Occipital lobe (tissue), 1 donor: ENCODE measurements at regions not wholly inside any gene's neighbourhood (a gene's known extent, or its start where the extent isn't known, plus 50 kb on each side); places are given as distances from the start of the nearest gene placed in this dataset.
A peak's percentile ranks its signal among the peaks of the same experiment; 100 is the strongest.

Source experiments
- DNase-seq: peaks from one replicate; lab custom pipeline; 2025; lab: John Stamatoyannopoulos, UW

DNA sequence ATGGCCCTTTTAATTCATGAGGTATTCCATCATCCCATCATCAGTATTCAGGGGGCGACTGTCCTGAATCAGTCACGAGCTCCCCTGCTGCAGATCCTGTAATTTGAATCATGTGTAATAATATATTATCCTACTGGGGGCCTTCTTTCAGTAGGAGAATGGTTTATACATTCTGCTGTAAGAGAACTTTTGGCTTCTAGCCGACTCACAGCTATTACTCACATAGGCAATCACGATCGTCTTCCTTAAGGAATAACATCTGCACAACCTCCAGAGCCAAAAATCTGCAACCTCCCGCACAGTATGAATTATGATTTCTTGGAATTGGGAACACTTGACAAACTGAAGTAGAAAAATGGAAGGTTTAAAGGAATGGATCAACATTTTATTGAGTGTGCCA lies 343.0 kb downstream of the USP25 start:
- peak; percentile 23 for DNase-seq

DNA sequence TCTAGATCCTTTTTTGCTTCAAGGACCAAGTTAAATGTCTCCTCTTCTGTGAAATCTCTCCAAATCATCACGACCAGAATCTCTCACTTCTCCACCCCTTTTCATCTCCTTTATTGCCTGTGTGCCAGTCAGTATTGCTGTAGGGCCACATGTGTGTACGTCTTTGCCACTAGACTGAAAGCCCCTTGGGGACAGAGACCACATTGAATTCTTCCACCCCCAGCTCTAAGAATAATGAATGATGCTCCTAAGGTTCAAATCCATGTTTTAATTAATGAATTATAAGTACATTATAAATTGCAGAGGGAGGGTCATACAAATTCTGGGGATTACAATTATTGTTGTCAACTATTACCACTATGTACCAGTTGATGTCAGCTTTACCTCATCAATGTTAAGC lies 343.8 kb downstream of the USP25 start:
- no peak for DNase-seq

DNA sequence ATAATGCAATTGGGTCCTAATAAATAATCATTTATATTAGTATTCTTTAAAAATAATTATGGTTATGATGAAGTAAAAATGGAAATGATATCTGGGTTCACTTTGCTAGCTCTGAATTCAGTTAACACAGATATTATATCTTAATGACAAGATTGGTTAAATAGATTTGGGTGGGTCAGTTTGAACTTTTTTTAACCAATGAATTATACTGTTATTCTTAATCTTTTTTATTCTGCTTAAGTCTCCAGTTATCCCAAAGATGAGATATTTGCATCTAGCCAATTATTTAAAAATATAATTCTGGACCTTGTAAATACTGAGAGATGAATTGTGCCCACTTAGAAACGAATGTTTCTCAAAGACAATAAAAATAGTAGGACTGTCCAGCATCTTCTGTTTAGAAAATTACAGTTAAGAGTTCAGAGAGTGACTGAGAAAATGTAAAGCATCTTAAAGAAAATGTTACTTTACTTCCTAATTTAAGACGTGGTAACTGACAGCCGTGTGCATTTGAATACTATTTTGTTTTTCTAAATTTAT lies 345.2 kb downstream of the USP25 start:
- no peak for DNase-seq

DNA sequence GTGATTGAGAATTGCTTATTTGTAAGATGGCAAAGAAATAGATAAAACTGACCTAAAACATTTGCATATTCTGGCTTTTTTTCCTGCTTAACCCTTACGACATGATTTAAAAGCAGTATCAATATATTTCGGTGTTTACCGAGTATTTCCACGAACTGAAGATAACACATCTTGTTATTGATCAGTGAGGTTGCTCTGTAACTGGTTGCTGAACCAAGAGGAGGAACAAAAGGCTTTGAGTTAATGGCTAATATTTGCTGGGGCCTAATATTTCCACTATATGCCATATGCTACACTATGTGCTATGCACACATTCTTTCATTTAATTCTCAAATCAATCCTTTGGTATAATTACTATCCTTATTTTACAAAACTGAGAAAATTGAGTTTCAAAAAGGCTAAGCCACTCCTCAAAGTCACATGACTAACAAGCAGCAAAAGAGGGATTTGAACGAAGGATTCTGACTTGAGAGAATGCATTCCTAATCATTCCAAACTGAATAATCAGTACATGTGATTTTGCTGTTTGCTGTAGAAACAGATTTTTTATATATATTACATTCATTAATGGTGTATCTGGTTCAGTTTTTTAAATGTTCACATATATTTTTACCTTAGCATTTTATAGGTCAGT lies 346.0 kb downstream of the USP25 start:
- no peak for DNase-seq

DNA sequence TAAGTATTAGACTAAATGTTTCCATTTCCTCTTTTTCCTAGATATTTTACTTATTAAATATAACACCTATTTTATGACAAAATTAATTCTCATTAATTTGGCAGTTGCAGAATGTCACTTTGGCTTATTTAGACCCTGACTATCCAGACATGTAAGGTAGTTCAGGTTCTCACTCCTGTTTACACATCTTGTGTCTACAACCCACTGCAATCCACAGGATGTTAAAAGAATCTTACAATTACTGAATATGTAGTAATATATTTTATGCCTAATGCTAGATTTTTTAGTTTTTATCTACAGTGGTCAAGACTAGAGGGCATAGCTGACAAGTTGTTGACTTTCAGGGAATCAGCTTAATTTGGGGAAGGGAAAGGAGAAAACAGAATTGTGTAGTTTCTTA lies 346.7 kb downstream of the USP25 start:
- no peak for DNase-seq

DNA sequence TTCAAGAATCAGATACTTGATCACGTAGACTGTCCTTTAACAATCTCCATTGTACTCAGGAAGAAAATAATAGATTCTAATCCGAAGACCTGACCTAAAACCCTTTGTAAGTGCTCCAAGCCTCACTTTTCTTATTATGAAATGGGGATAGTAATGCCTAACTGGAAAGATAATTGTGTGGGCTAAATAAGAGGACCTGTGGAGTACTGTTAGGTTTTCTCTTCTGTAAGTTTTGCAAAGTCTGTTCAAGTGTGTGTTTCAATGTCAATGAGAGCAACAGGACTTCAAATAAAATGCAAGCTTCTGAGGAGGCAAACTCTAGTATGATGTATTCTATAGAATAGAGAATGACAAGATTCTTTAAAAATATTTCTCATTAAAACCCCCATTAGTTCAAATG lies 348.6 kb downstream of the USP25 start:
- DNase-seq, result no peak

DNA sequence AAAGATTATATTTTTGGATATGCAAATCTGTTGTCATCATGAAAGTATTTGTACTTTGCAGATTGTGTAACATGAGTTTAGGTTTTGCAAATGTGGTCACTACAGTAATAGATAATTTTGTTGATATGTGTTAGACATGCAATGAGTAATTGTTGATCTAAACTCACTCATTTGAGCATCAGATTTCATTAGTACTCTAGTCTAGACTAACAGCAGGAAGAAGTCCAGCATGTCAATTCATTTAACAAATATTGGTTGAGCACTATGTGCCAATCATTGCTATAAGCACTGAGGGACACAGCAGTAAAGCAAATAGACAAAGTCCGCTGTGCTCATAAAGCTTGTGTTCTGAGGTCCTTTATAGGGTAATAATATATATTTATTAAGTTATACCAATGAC lies 350.0 kb downstream of the USP25 start:
- no peak for DNase-seq

DNA sequence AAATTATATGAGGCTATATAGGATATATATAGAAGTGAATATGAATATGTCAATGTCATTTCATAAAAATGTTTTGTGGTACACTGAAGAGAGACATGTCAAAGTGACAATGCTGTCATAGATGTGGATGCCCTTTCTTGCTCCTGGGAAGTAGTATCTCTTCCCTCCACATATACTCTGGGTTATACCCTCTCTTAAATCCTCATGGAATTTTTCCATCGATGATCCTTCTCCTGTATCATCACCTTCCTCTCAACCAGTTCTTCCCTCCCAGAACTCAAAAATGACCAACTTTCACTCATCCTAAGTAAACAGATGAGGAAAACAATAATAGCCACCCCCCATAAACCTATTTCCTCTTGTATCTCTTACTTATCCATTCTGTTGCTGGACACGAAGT lies 351.5 kb downstream of the USP25 start:
- DNase-seq, result no peak

DNA sequence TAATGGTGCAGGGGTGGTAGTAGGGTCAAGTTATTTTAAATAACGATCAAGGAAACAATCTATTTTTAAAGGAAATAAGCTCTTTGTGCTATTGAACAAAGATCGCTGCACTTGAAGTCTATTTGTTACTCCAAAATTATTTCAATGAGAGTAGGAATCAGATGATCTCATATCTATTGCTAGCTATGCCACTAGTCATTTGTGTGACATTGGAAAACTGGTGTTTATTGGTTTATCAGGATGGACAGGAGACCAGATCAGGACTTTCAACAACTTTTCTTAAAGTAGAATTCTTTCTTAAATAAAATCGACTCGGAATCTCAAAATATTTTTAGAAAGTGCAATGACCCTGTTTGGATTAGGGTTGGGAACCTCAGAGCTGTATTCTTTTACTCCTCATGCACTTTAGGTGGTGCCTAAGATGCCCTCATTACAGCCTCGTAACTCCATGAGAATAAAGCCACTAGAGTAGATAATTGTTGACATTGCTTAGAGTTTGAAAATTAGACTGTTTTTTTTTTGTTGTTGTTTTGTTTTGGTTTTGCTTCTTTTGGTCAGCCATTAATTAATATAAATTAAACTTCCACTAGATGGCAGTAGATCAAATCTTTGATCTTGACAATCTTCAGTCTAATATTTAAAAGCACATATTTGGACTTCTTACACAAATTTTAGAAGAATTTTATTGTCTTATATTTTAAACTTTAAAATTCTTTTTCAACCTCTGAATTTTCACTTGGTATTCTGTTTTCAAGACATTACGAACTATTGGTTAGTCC lies 352.4 kb downstream of the USP25 start:
- no peak for DNase-seq

DNA sequence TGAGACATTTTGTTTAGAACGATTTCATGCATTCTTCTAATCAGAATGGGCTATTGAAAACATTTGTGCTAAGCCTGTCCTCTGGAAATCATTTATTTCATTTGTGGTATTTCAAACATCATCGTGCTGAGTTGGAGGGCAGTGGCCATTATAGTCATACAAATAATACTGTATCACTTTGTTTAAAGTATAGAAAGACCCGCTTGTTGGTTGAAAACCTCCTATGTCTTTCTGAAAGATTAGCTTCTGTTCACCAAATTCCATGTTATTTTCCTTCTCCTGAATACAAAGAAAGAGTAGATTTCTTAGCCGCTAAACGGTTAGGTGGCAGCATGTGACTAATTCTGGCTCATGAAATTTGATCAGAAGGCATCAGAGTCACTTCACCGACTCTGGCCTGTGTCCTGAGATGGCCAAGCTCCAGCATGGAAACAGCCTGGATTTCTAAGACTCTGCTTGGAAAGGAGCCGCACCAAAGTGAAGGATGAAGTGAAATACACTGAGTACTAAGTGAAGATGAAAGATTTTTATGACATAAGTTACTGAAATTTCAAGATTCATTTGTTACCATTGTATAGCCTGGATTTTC lies 355.1 kb downstream of the USP25 start:
- DNase-seq, result peak; percentile 33

DNA sequence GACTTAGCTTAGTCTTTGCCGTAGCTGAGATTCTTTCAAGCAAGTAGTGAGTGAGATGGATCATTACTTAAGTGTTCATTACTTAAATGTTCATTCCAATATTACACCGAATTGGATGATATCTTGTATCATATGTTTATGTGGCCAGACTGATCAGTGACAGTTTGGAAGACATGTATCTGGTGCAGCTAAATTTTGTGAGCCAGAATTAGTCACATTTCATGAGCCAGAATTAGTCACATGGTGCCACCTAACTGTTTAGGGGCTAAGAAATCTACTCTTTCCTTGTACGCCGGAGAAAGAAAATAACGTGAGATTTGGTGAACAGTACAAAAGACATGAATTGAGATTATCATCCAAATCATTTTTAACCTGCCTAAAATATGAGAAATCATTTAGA lies 355.6 kb downstream of the USP25 start:
- no peak for DNase-seq

DNA sequence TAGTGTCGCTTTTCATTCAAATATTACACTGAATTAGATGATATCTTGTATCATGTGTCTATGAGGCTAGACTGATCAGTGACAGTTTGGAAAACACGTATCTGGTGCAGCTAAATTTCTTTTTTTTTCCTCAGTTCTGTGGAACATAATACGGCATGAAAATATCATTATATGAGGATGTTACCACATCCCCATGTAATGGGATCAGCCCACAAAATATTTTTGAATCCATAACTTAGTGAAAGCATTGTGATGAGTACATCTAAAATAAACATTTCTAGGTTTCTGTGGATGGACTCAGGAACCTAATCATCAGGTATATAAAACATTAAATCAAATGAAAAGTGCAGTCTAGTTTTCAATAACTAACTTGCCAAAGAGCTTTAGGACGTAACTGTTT lies 356.3 kb downstream of the USP25 start:
- no peak for DNase-seq

DNA sequence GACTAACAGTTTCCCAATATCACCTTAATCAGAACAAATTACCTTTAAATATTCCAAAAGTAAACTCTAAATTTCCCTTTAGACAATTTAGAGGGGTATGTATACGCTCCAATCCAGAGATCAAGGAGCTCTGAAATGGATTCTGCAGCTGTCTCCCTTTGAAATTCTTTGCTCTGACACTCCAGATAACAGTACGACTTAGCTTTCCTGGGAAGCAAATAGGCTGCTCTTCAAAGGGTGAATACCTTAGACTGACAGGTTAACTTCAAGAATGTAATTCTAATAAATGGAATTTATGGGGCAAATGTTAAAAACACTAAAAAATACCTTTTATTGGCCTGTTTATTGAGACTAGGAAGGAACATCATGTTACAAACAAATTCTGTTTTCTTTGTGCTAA lies 357.2 kb downstream of the USP25 start:
- no peak for DNase-seq

DNA sequence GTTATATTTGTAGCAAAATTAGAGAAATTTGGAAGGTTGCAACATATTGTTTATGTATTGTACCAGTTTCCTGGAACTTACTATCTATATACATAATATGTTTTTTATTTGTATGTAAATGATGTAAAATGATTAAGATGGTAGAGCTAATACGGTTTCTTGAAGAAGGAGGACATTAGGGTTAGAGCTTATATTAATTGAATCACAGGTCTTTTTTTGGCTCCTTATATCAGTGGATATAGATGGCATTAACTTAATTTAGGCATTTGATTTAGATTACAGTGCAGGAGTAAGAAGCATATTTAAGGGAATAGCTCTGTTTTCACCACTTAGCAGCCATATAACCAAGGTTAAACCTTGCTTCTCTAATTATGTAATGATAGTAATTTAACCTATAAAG lies 357.7 kb downstream of the USP25 start:
- DNase-seq, result no peak

DNA sequence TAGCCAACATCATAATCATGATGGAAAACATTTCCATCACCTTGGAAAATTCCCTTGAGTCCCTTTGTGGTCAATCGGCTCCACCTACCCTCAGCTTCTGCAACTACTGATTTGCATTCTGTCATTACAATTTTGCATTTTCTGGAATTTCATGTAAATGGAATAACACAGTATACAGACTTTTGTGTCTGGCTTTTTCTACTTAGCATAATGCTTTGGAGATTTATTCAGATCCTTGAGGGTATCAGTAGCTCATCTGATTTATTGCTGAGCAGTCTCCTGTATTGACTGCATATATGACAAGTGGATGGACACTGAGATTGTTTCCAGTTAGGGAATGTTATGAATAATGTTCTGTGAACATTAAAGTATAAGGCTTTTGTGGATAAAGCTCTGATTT lies 358.3 kb downstream of the USP25 start:
- no peak for DNase-seq

DNA sequence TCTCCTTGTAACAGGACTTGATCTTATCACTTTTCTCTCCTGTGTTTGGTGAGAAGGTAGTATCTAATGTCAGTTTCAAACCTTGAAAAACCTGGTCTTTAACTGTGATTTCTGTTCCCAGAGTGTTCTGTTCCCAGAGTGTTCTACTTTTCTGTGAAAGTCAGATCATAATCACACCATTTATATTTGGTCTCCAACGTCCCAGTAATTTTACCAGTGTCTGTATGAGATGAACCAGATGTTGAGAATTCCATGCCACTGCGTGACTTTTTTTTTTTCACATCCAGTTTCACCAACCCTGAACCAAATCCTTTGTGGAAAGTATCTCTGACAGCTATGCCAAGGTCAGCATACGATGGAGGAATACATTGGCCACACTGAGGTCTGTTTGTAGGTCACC lies 365.2 kb downstream of the USP25 start:
- no peak for DNase-seq

DNA sequence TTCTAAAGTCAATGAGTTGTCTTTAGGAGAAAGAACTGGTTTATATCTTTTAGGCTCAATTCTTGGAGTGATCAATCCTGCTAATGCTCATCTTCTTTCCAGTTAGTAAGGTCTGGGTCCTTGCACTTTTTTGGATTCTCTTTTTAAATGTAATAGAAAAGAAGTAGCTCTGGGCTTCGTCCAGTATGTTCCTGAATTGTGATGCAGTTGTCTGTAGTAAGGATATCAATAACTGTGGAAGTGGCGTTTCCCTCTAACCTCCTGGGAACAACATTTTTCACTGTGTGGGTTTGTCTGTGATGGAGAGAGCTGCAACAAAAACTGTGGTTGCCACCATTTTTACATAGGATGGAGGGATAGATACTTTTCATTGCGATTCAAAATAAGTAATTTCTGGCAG lies 367.2 kb downstream of the USP25 start:
- DNase-seq, result no peak

DNA sequence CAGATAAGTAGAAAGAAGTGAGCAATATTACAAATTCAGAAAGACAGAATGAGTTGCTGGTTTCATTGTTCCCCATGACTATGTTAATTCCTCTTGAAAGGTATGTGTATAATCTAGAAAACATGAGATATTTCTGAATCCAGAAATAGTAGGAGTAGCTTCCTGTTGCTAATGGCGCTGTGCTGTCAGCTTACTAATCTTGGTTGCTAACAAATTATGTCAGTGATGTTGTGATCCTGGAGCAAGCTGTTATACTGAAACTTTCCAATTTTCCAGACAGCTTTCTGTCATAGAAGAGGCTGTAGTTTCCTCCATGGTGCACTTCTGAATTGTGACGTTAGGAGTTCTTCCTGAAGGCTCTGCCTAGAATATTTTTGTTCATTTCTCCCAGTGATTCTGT lies 372.3 kb downstream of the USP25 start:
- DNase-seq, result no peak

DNA sequence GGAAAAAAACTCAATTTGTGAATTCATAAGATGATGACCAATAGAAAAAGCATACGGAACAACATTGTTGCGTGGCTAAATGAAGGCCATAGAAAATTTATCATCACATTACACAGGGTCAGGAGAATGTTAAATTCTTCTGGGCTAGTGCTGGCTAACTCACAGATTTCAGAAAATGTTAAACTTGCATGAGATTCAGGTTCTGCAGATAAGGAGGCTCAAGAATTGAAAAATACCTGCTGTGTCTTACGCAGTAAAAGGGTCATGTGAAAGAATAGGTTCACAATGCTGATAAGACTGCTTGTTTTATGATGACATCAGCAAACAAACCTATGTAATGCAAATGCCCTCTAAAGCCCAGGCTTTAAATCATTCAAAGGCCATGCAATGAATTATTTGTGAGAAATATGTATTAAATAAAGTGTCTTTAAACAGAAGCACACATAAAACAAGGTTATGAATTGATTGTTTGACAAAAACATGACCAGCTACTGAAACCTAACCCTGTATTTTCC lies 378.8 kb downstream of the USP25 start:
- no peak for DNase-seq

DNA sequence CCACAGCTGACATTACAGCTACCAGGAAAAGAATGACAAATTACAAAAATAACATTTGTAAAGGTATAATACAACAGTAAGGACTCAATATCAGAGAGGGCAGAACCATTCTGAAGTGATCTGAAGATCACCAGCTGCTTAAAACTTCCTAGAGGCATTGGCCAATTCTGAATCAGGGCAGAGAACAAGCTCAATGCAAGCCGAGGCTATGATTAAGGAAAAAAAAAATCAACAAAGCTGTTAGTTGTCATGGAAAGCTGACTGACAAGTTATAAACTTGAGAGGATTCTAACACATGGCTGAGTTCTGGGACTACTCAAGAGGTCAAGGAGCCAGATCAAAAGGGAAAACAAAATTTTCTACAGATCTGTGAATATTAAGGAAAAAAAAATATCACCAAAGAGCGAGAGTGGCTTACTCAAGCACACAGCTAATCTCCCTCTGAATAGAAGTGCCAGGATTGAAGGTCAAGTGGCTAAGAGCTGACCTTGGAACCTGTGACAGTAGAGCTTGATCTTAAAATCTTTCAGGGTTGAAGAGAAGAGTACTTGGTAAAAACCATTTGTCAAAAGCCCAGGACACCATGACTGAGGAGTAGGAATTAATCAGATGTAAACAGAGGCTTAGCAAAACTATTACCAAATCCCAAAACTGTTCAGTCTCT lies 383.4 kb downstream of the USP25 start:
- no peak for DNase-seq

DNA sequence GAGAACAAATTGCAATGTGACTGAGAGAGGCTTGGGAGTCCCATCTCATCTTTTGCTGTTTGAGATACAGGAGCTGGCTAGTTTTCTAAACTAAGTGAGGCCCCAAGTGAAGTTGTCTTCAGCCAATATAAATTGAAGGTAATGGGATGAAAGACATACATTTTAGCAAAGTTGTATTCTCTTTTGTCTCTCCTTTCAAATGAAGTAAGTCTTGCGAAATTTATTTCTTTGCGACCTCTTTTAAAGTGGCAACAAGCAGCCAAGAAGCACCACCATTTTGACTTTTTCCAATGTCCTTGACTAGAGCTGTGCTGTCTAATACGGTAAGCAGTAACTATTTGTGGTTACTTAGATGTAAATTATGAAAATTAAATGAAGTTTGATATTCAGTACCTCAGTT lies 385.7 kb downstream of the USP25 start:
- no peak for DNase-seq

DNA sequence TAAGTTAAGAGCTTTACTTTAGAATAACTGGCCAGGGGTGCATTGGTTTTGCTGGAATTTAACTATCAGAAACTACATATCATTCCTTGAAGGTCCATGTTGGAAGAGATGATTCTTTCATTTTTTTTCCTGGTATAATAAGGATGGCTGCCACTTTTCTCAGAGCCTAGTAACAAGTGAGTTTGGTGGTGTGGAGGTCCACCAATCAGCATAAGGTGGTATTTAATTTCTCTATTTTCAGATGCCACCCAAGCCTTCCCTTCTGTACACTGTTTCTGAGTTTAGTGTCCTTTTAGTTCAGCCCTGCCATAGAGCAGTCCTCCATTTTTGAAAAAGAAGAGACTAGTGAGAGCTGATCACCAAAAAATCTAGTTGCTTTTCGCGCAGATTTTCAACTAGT lies 386.3 kb downstream of the USP25 start:
- no peak for DNase-seq
